Loucy (cell line): ENCODE measurements at regions not wholly inside any gene's neighbourhood (a gene's known extent, or its start where the extent isn't known, plus 50 kb on each side); places are given as distances from the start of the nearest gene placed in this dataset.

ENCODE experiments used
- CTCF ChIP-seq: fragments of 200-600 bp; sonication (generic); conservative IDR thresholded peaks from 2 replicates; pipeline ENCODE4 v1.5.1; 2014; ENCODE audit warnings: mild to moderate bottlenecking, antibody characterized with exemption, low read length
- EZH2phosphoT487 ChIP-seq: fragments of 200-600 bp; IDR thresholded peaks from 2 replicates; pipeline ENCODE4 v1.6.1; 2018; ENCODE audit warnings: antibody characterized with exemption, mild to moderate bottlenecking, moderate library complexity, borderline replicate concordance

DNA sequence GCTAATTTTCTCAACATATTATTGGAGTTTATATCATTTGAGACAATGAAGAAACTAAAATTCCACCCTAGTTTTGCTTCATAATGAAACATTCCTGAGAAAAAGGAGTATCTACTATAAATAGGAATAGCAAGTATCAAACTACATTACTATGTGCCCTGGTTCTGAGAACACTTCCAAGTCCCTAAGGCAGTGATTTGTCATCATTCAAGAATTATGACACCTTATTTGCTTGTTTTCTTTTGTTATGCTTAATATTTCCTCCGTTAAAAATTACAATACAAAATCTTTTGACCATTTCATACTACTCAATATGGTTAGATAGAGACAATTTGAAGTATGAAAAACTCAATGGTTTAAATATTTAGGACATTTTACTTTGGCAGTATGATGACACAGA, 707.8 kb upstream of the GOLIM4 start:
- TF ChIP-seq CTCF (no peak), EZH2phosphoT487 (no peak)
